ENCODE measurements at regions not wholly inside any gene's neighbourhood (a gene's known extent, or its start where the extent isn't known, plus 50 kb on each side); places are given as distances from the start of the nearest gene placed in this dataset.

DNA sequence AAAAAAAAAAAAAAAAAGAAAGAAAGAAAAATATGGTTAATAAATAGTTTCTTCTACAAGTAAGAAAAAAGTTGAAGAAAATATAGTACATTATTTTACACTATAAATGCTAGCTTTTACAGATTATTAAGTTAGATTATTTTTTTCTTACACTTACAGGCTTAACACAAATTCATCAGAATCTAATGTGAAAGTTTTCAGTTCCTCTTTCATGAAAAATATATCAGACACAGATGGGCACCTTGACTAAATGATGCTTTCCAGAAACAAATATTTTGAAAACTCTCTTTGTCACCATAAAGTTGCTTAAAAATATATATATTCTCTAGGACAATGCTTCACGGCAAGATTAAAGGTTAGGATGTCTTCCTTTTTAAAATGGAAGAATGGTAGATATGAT is 321.8 kb upstream of the HSF2 start:
- TF ChIP-seq, protein P1, sequence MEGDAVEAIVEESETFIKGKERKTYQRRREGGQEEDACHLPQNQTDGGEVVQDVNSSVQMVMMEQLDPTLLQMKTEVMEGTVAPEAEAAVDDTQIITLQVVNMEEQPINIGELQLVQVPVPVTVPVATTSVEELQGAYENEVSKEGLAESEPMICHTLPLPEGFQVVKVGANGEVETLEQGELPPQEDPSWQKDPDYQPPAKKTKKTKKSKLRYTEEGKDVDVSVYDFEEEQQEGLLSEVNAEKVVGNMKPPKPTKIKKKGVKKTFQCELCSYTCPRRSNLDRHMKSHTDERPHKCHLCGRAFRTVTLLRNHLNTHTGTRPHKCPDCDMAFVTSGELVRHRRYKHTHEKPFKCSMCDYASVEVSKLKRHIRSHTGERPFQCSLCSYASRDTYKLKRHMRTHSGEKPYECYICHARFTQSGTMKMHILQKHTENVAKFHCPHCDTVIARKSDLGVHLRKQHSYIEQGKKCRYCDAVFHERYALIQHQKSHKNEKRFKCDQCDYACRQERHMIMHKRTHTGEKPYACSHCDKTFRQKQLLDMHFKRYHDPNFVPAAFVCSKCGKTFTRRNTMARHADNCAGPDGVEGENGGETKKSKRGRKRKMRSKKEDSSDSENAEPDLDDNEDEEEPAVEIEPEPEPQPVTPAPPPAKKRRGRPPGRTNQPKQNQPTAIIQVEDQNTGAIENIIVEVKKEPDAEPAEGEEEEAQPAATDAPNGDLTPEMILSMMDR (IDR thresholded peaks at IDR 0.05): no peak
- no peak for TF ChIP-seq POLR2A (IDR thresholded peaks at IDR 0.05; ENCODE audit: low read depth)
- TF ChIP-seq POLR2AphosphoS5 (IDR thresholded peaks at IDR 0.05): no peak
